ENCODE measurements at regions not wholly inside any gene's neighbourhood (a gene's known extent, or its start where the extent isn't known, plus 50 kb on each side); places are given as distances from the start of the nearest gene placed in this dataset.

GRCh38 chr11:122453586-122453985 is 201.9 kb upstream of the UBASH3B start:
- Histone ChIP-seq H3K4me3 (ENCODE audit: low read length in 3 of 3) (no peak overlapping the region), H3K36me3 (ENCODE audit: control insufficient read depth in 3 of 3, insufficient read depth in 3 of 3, low read length in 3 of 3) (no peaks in the 10 kb centered on the region), H3K4me1 (ENCODE audit: control insufficient read depth in 3 of 3, insufficient read depth in 3 of 3, low read length in 3 of 3) (no peaks in the 10 kb centered on the region), H3K9ac (ENCODE audit: low read depth in 1 of 3, low read length in 3 of 3) (no peak overlapping the region), H3K27ac (ENCODE audit: low read depth, low read length) (no peak overlapping the region), H3K9me3 (ENCODE audit: control insufficient read depth in 3 of 3, low read length in 3 of 3) (peaks cover 0 to 6% (median 0%) of the 10 kb centered on the region in 3 donors), H3K27me3 (ENCODE audit: control insufficient read depth in 3 of 3, insufficient read depth in 3 of 3, low read length in 3 of 3) (no peaks in the 10 kb centered on the region)

DNA sequence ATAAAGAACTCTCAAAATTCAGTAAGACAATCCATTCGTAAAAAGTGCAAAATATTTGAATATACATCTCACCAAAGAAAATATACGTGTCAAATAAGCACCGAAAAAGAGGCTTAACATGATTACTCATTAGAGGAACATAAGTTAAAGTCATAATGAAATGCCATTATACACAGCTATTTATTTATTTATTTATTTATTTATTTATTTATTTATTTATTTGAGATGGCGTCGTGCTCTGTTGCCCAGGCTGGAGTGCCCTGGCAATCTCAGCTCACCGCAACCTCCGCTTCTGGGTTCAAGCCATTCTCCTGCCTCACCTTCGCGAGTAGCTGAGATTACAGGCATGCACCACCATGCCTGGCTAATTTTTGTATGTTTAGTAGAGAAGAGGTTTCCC is 203.6 kb upstream of the UBASH3B start:
- Histone ChIP-seq H3K9ac (ENCODE audit: low read depth in 1 of 3, low read length in 3 of 3) (no peak overlapping the region), H3K4me1 (ENCODE audit: control insufficient read depth in 3 of 3, insufficient read depth in 3 of 3, low read length in 3 of 3) (no peaks in the 10 kb centered on the region), H3K27me3 (ENCODE audit: control insufficient read depth in 3 of 3, insufficient read depth in 3 of 3, low read length in 3 of 3) (no peaks in the 10 kb centered on the region), H3K27ac (ENCODE audit: low read depth, low read length) (no peak overlapping the region), H3K36me3 (ENCODE audit: control insufficient read depth in 3 of 3, insufficient read depth in 3 of 3, low read length in 3 of 3) (no peaks in the 10 kb centered on the region), H3K4me3 (ENCODE audit: low read length in 3 of 3) (no peak overlapping the region), H3K9me3 (ENCODE audit: control insufficient read depth in 3 of 3, low read length in 3 of 3) (no peaks in the 10 kb centered on the region)

DNA sequence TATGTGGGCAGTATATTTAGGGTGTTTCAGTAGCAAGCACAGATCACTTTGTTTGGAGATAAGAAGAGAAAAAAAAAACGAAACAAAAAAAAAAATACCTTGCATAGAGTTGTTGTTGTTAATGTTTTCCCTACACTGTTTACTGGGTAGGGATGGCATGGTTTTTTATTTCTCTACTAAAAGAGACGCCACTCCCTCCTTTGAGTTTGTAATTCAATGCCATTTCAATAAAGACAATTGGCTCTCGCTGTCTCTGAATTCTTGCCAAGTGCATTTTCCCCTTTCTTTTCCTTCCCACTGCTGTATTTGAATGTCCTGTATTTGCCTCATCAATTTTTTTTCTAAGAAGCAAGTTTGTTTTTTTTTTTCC is 213.9 kb upstream of the UBASH3B start:
- no peaks in the 10 kb centered on the region for H3K9me3 ChIP-seq (ENCODE audit: control insufficient read depth in 3 of 3, low read length in 3 of 3)
- H3K27ac ChIP-seq (ENCODE audit: low read depth, low read length): no peak overlapping the region
- H3K9ac ChIP-seq (ENCODE audit: low read depth in 1 of 3, low read length in 3 of 3): peak overlapping the region in 2 of 3 donors; percentile 24 to 84
- no peaks in the 10 kb centered on the region for H3K27me3 ChIP-seq (ENCODE audit: control insufficient read depth in 3 of 3, insufficient read depth in 3 of 3, low read length in 3 of 3)
- peak overlapping the region; percentile 58 to 68 (median 67) for H3K4me3 ChIP-seq (ENCODE audit: low read length in 3 of 3)
- no peaks in the 10 kb centered on the region for H3K36me3 ChIP-seq (ENCODE audit: control insufficient read depth in 3 of 3, insufficient read depth in 3 of 3, low read length in 3 of 3)
- peaks cover 11 to 21% (median 13%) of the 10 kb centered on the region in 3 donors for H3K4me1 ChIP-seq (ENCODE audit: control insufficient read depth in 3 of 3, insufficient read depth in 3 of 3, low read length in 3 of 3)

DNA sequence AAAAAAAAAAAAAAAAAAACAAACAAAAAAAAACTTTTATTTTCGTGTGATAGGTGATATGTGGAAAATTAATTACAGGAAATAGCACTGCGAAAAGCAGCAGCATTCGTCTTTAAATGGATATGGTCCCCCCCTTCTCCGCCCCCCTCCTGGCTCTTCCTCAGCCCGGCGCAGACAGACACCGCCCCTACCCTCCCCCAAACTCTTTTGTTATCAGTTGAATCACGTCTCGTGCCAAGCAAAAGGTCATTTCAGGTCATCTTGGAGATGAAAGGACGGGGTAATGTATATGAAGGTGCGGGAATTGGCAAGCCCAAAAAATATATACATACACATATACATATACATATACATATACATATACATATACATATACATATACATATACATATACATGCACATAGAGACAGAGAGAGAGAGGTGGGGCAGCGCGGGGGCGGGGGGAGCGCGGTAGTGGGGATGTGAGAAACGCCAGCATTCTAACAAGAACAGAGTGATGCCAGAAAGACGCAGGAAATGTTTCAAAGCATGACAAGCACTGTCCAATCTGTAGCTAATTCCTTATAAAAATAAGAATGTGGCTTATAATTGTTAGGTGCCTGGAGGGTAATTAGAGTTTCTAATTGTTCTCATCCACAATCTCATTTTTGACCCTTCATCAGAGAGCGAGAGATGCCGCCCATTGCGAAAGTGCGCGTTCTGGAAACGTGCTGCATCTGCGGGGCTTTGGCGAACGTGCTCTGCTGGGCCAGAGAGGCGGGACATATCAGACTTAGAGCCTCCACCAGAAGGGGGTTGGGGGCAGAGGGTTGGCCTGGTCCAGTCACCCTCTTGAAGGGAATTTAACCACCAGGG is 214.5 kb upstream of the UBASH3B start:
- peak overlapping the region; percentile 24 to 84 (median 50) for H3K9ac ChIP-seq (ENCODE audit: low read depth in 1 of 3, low read length in 3 of 3)
- no peak overlapping the region for H3K27ac ChIP-seq (ENCODE audit: low read depth, low read length)
- peaks cover 11 to 21% (median 13%) of the 10 kb centered on the region in 3 donors for H3K4me1 ChIP-seq (ENCODE audit: control insufficient read depth in 3 of 3, insufficient read depth in 3 of 3, low read length in 3 of 3)
- no peaks in the 10 kb centered on the region for H3K27me3 ChIP-seq (ENCODE audit: control insufficient read depth in 3 of 3, insufficient read depth in 3 of 3, low read length in 3 of 3)
- no peaks in the 10 kb centered on the region for H3K36me3 ChIP-seq (ENCODE audit: control insufficient read depth in 3 of 3, insufficient read depth in 3 of 3, low read length in 3 of 3)
- H3K9me3 ChIP-seq (ENCODE audit: control insufficient read depth in 3 of 3, low read length in 3 of 3): no peaks in the 10 kb centered on the region
- peak overlapping the region; percentile 58 to 68 (median 67) for H3K4me3 ChIP-seq (ENCODE audit: low read length in 3 of 3)

- no peaks in the 10 kb centered on the region for H3K9me3 ChIP-seq (ENCODE audit: control insufficient read depth in 3 of 3, low read length in 3 of 3)
- H3K4me3 ChIP-seq (ENCODE audit: low read length in 3 of 3): peak overlapping the region; percentile 42 to 81 (median 68)
- peak overlapping the region; percentile 50 to 84 (median 66) for H3K9ac ChIP-seq (ENCODE audit: low read depth in 1 of 3, low read length in 3 of 3)
- H3K27ac ChIP-seq (ENCODE audit: low read depth, low read length): peak overlapping the region; percentile 64
- H3K27me3 ChIP-seq (ENCODE audit: control insufficient read depth in 3 of 3, insufficient read depth in 3 of 3, low read length in 3 of 3): no peaks in the 10 kb centered on the region
- H3K36me3 ChIP-seq (ENCODE audit: control insufficient read depth in 3 of 3, insufficient read depth in 3 of 3, low read length in 3 of 3): no peaks in the 10 kb centered on the region
- peaks cover 14 to 24% (median 15%) of the 10 kb centered on the region in 3 donors for H3K4me1 ChIP-seq (ENCODE audit: control insufficient read depth in 3 of 3, insufficient read depth in 3 of 3, low read length in 3 of 3)
Observed at GRCh38 chr11:122439866-122440810, 215.4 kb upstream of the UBASH3B start.

GRCh38 chr11:122436188-122436555 is 219.3 kb upstream of the UBASH3B start:
- no peaks in the 10 kb centered on the region for H3K9me3 ChIP-seq (ENCODE audit: control insufficient read depth in 3 of 3, low read length in 3 of 3)
- no peak overlapping the region for H3K9ac ChIP-seq (ENCODE audit: low read depth in 1 of 3, low read length in 3 of 3)
- H3K27ac ChIP-seq (ENCODE audit: low read depth, low read length): peak overlapping the region; percentile 39
- no peak overlapping the region for H3K4me3 ChIP-seq (ENCODE audit: low read length in 3 of 3)
- H3K27me3 ChIP-seq (ENCODE audit: control insufficient read depth in 3 of 3, insufficient read depth in 3 of 3, low read length in 3 of 3): no peaks in the 10 kb centered on the region
- peaks cover 12 to 20% (median 18%) of the 10 kb centered on the region in 3 donors for H3K4me1 ChIP-seq (ENCODE audit: control insufficient read depth in 3 of 3, insufficient read depth in 3 of 3, low read length in 3 of 3)
- H3K36me3 ChIP-seq (ENCODE audit: control insufficient read depth in 3 of 3, insufficient read depth in 3 of 3, low read length in 3 of 3): no peaks in the 10 kb centered on the region

- Histone ChIP-seq H3K27me3 (ENCODE audit: control insufficient read depth in 3 of 3, insufficient read depth in 3 of 3, low read length in 3 of 3) (no peaks in the 10 kb centered on the region), H3K4me3 (ENCODE audit: low read length in 3 of 3) (peak overlapping the region in 1 of 3 donors; percentile 17), H3K36me3 (ENCODE audit: control insufficient read depth in 3 of 3, insufficient read depth in 3 of 3, low read length in 3 of 3) (no peaks in the 10 kb centered on the region), H3K27ac (ENCODE audit: low read depth, low read length) (peak overlapping the region; percentile 39), H3K4me1 (ENCODE audit: control insufficient read depth in 3 of 3, insufficient read depth in 3 of 3, low read length in 3 of 3) (peaks cover 11 to 20% (median 18%) of the 10 kb centered on the region in 3 donors), H3K9ac (ENCODE audit: low read depth in 1 of 3, low read length in 3 of 3) (no peak overlapping the region), H3K9me3 (ENCODE audit: control insufficient read depth in 3 of 3, low read length in 3 of 3) (no peaks in the 10 kb centered on the region)
Observed at GRCh38 chr11:122435540-122436187, 219.9 kb upstream of the UBASH3B start.

- H3K4me3 ChIP-seq (ENCODE audit: low read length in 3 of 3): no peak overlapping the region
- H3K4me1 ChIP-seq (ENCODE audit: control insufficient read depth in 3 of 3, insufficient read depth in 3 of 3, low read length in 3 of 3): peaks cover 8 to 14% (median 13%) of the 10 kb centered on the region in 3 donors
- H3K36me3 ChIP-seq (ENCODE audit: control insufficient read depth in 3 of 3, insufficient read depth in 3 of 3, low read length in 3 of 3): no peaks in the 10 kb centered on the region
- H3K9ac ChIP-seq (ENCODE audit: low read depth in 1 of 3, low read length in 3 of 3): no peak overlapping the region
- H3K9me3 ChIP-seq (ENCODE audit: control insufficient read depth in 3 of 3, low read length in 3 of 3): no peaks in the 10 kb centered on the region
- no peaks in the 10 kb centered on the region for H3K27me3 ChIP-seq (ENCODE audit: control insufficient read depth in 3 of 3, insufficient read depth in 3 of 3, low read length in 3 of 3)
- no peak overlapping the region for H3K27ac ChIP-seq (ENCODE audit: low read depth, low read length)
Observed at GRCh38 chr11:122434786-122435185, 220.7 kb upstream of the UBASH3B start.

GRCh38 chr11:122430490-122430889 is 225.0 kb upstream of the UBASH3B start:
- Histone ChIP-seq H3K4me1 (ENCODE audit: control insufficient read depth in 3 of 3, insufficient read depth in 3 of 3, low read length in 3 of 3) (peaks cover 0 to 8% (median 7%) of the 10 kb centered on the region in 3 donors), H3K27me3 (ENCODE audit: control insufficient read depth in 3 of 3, insufficient read depth in 3 of 3, low read length in 3 of 3) (no peaks in the 10 kb centered on the region), H3K36me3 (ENCODE audit: control insufficient read depth in 3 of 3, insufficient read depth in 3 of 3, low read length in 3 of 3) (no peaks in the 10 kb centered on the region), H3K9me3 (ENCODE audit: control insufficient read depth in 3 of 3, low read length in 3 of 3) (no peaks in the 10 kb centered on the region), H3K27ac (ENCODE audit: low read depth, low read length) (no peak overlapping the region), H3K4me3 (ENCODE audit: low read length in 3 of 3) (no peak overlapping the region), H3K9ac (ENCODE audit: low read depth in 1 of 3, low read length in 3 of 3) (no peak overlapping the region)
